Stimulated activated CD4-positive, alpha-beta T cell treated with anti-CD3 and anti-CD28 coated beads, Interleukin-1b, Interleukin-23, amount 100 ng/mL, for 48 hours (primary cell): ENCODE measurements at regions not wholly inside any gene's neighbourhood (a gene's known extent, or its start where the extent isn't known, plus 50 kb on each side); places are given as distances from the start of the nearest gene placed in this dataset.
"Not testable (repeated sequence)": the region's sequence is repeated elsewhere in the genome, so short reads cannot be mapped to it uniquely, and the experiment has no call there.

ENCODE experiments used
- DNase-seq: peaks from one replicate; pipeline ENCODE4 v3.0.0-alpha.2; 2020

DNA sequence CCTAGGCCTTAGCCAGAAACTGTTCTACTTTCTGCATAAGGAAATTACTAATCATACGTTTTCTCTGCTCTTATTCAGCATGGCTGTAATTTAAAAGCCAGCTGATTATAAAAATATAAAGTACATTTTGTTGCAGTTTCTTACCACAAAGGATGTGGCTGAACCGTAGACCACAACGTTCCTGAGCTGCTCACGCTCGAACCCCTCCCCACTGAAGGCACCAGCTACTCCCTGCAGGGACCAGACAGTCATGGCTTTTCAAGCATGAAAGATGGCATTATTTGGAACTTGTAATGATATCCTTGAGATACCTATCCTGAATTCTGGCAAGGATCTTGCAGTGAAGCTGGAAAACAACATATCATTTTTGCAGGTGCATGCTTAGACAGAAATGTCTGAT lies 91.8 kb upstream of the DMRT1 start:
- DNase-seq = peak; percentile 9

DNA sequence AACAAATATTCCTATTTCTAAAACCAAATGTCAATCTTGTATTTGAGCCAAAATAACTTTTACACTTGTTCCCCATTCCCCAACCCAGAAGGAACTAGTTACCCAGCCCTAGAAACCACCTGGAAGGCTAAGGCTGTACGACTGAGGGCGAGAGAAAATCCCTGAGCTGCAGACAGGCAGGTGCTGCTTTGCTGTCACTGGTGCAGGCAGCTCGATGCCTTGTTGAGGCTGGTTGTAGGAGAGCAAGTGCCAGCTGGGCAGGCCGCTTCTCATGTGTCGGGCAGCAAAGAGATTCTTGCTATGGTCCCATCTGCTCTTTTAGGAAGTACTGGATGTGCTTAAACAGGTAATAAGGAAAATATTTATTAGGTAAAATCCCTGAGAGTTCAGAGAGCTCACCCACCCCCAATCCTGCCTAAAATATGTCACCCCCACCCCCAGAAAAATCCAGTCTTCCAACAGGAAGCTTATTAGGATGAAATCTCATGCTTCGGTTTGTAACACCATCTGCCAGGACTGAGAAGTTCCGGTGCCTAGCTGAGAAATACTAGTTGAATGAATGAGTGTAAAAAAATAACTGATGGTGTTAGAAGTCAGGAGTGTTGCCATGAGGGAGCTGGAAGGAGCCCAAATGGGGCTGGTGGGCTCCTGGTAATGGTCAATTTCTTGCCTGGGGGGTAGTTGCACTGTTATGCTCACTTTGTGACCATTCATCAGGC lies 91.1 kb upstream of the DMRT1 start:
- DNase-seq = no peak

DNA sequence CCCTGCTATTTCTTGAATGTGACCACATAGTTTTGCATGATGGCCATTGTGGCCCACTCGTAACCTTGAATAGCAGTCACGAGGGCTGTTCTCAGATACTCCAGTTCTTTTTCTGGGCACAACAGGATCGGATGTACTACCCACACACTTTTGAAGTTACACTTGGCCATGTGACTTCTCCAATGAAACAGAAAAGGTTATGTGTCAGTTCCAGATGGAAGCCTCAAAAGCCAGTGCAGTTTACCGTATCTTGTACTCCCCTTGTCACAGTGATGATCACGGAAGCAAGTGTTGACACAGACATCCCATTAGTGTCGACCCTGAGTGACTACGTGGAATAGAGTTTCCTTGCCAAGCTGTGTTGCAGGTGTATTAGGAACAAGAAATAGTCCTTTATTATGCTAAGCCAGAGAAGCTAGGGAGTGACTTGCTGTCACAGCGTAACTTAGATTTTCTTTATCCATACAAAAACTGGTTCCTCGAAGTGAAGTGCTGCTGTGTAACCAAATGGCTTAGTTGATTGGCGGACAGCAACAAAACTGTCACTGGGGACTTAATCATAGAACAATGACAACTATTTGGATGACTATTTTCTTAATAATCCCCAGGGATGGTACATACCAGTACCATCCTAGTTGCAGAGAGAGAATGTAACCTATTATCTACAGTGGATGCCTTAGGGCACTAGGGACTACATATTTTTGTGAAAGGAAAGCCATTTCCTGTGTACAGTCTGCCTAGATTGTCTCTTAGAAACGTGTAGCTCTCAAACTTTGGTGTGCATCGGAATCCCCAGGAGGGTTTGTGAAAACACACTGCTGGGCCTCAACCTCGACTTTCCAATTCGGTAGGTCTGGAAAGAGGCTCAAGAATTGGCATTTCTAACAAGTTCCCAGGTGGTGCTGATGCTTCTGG lies 90.1 kb upstream of the DMRT1 start:
- no peak for DNase-seq

DNA sequence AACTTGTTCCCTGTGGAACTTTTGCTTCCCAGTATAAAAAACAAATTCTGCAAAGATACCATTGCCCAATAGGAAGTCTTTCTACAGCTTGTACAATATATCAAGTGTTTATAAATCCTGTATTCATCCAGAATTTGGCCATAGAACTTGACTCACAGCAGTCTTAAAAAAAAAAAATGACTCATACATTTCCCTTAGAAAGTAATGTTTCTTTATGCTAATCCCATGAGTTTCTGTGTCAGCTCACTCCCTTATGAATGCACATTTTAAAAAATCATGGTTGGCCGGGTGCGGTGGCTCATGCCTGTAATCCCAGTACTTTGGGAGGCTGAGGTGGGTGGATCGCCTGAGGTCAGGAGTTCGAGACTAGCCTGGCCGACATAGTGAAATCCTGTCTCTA lies 89.3 kb upstream of the DMRT1 start:
- DNase-seq = peak; percentile 8

DNA sequence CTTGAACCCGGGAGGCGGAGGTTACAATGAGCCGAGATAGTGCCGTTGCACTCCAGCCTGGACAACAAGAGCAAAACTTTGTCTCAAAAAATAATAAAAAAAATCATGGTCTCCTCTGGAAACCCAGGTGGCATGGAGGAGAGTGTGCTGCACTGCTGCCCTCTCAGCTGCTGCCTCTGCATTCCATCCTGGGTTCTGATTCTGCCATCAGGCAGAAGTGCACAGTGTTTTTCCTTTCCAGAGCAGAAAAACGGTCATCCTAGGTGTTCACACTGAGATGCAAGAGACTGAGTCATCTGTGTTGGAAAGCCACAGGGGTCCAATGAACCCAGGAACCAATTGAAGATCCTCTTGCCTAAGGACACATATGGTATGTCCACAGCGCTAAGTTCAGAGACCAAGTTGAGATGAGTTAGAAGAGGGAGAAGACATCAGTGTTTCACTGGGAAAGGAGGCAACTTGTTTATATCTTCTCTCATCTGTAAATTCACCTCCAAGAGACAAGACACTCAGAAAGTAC lies 88.8 kb upstream of the DMRT1 start:
- DNase-seq = no peak

DNA sequence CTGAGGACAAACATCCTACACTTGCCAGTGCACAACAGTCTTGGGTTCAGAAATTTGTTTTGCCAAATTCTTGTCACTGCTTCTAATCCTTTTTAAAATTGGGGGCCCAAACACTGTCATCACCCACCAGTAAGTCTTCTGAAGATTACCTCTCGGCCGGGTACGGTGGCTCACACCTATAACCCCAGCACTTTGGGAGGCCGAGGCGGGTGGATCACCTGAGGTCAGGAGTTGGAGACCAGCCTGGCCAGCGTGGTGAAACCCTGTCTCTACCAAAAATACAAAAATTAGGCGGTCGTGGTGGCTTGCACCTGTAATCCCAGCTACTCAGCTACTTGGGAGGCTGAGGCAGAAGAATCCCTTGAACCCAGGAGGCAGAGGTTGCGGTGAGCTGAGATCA lies 87.8 kb upstream of the DMRT1 start:
- DNase-seq = not testable (repeated sequence)

DNA sequence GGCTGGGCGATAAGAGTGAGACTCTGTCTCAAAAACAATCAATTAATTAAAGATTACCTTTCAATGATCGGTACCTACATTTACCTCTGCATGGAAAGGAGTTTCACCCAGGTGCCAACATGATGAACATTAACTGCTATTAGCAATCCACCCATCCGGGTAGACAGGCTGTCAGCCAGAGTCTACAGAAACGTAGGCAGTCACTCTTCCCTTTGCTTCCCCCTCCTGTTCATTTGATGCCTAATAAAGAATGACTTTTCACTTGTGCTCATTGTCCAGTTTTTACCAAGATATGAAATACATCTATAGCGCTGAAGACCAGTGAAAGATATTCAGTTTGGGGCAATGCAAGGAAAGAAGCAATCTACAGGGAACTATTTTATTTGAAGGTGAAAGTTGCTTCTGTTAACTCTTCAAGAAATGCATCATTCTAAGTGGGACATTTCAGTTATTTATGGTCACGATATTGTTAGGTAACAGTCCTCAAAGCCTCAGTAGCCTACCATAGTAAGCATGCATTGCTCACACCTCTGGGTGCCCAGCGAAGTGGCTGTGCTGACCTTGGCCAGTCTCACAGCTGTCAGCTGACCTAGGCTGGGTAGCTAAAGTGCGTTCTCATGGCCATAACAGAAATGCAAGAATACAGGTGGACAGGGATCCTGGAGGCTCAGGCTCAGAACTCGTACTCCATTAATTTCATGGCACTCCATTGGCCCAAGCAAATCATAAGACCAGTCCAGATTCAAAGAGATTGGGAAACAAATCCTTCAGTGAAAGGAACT lies 87.2 kb upstream of the DMRT1 start:
- no peak for DNase-seq

DNA sequence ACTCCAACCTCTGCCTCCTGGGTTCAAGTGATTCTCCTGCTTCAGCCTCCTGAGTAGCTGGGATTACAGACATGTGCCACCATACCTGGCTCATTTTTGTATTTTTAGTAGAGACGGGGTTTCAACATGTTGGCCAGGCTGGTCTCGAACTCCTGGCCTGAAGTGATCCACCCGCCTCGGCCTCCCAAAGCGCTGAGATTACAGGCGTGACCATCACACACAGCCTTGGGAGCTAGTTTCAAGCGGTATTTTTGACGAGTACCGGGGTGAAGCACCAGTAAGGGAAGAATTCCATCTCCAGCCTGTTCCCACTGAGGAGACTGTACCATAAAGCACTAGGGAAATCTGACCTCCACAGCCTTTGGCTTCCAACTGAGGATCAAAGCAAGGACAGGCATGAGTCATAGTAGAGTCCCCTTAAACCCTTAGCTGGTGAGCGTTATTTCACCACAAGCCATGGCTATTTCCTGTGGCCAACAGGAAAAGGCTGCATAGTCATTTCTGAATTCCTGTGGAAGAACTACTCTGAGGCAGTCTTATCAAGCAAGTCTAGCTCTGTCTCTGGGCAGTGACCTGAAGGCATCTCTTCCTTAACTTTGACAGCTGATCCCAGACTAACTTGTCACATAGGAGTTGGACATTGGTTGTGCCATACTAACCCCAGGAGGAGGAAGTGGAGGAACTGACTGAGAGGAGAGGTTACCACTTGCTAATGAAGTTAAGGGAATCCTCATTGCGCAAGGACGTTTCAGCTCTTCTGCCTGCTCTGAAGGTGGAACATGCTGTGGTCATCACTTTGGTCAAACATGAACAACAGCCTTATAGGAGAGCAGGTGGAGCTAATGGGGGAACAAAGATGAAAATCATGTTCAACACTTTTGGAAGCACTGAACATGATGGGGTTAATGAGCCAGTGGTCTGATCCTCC lies 85.8 kb upstream of the DMRT1 start:
- DNase-seq = no peak

DNA sequence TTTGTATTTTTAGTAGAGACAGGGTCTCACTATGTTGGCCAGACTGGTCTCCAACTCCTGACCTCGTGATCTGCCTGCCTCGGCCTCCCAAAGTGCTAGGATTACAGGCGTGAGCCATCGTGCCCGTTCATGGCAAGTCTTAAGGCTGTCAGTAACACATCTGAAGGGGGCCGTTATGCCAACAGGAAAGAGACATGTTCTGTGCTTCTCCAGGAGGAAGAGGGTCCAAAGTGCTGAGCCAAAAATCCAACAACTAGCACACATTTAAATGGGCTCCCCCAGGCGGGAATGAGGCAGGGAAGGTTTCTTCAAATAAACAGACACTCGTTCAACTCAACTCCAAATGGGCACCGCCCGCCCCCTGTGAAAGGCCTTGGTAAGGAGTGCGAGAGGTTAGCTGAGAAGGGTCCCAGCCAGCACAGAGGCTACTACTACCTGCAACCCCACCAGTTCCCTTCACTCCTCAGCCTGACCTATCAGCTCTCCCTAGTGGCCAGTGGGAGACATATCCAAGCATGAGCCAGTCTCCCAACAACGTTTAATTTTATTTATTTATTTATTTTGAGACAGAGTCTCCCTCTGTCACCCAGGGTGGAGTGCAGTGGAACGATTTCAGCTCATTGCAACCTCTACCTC lies 84.1 kb upstream of the DMRT1 start:
- DNase-seq = no peak

DNA sequence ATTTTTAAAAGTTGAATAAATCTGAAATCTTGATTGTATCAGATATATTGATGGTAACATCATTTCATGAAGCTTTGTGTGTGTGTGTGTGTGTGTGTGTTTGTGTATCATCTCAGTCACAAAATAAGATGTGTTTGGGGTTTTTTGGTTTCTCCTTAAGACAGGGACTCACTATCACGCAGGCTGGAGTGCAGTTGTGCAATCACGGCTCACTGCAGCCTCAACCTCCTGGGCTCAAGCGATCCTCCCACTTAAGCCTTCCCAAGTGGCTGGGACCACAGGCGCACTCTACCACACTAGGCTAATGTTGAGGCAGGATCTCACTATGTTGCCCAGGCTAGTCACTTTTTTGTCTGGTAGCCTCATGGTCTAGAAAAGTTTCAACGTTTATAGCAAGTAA lies 83.4 kb upstream of the DMRT1 start:
- no peak for DNase-seq

DNA sequence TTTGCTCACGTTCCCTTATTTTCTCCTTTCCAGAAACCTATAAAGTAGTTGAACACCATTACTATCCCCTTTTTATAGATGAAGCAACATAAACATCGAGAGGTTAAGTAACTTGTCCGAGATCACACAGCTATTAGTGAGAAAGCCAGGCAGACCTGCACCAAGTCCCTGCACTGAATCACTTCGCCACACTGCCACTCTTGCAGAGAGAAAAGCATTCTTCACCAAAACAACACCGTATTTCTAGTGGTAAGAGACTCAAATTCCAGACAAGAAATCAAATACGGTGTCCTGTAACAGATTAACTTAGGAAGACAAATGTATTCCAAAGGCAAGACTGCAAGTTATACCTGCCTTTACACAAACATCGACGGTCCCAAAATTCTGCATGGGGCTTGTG lies 82.0 kb upstream of the DMRT1 start:
- DNase-seq = no peak

DNA sequence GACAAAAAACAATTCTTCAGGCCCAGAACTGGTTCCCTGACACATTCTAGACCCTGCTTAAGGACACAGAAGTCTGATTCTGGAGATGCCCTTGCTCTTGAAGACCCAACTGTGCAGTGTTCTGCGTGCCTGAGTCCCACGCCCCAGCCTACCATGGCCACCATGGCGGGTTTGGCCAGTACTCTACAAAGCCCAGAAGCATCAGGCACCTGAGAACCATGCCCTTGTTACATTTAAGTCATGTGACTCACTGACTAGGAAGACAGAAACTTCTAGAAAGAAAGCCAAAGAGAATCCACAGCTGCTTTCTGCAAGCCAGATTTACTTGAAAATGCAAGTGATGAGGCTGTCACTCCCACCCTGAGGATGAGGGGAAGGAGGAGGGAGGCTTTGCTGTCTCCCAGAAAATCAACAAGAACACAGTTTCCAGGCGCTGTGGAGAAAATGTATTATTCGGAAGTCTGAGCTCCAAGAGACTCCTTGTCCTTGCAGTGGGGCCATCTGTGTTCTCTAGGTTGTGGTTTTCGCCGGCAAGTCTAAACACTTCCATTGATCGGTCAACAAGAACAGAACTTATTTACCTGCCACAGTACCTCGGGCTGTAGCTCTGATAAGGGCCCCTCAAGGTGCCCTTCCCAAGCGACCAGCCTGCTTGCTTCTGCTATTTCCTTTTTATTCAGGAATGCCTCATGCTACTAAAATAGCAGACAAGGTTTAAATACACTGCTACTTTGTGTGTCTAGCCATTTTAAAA lies 81.3 kb upstream of the DMRT1 start:
- no peak for DNase-seq

DNA sequence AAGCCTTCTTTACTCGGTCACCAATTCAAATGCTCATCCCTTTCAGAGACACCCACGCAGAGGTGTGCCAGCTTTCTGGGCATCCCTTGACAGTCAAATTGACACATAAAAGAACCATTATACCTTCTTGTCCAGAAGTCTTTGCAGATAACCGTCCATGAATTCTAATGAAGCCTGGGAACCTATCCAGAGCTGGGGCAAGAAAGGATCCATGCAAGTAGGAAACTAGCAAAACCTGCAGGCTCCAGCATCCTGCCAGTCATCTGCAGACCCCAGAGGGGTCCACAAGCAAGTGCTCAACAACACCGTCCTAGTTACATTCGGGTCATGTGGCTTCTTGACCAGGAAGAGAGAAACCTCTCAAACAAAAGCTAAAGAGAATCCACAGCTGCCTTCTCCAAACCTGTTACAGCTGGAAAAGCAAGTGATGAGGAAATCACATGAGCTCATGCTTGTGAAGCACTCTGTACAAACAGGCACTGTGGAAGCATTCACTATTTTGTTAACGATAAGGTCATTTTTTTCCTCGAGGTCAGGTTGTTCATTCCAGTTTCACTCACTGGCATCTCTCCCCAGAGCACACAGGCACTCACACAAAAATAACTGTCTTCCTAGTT lies 80.2 kb upstream of the DMRT1 start:
- no peak for DNase-seq

DNA sequence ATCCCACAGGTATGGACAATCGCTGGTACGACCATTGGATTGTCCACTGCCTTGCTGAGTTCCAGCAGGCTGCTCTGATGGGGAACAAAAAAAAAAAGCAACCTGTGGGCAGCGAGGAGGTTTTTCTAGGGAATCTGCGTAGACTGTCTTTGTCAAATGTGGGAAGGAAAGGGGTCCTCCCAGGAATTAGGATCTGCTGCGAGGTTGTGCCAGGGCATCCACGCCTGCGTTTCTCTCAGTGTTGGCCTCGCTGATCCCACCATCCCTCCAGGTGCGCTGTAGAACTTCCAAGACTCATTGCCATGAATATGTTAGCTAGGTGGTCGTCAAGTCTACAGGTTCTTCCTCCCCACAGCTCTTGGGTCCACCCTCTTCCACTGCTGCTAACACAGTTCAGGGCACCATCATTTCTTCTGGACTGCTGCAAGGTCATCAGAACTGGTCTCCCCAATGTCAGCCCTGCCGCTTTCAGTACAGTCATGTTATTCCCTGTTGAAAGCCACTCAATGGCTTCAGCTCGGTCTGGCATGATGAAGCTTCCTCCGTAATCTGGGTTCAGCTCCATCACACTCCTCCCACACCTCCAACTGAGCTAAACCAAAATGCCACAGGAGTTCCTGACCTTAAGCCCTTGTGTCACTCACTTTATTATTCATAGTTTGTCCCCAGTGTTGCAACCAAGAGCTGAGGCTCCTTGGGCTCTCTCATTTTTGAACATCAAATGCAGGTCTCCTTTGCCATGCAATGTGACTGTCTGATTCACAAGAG lies 79.5 kb upstream of the DMRT1 start:
- DNase-seq = no peak

DNA sequence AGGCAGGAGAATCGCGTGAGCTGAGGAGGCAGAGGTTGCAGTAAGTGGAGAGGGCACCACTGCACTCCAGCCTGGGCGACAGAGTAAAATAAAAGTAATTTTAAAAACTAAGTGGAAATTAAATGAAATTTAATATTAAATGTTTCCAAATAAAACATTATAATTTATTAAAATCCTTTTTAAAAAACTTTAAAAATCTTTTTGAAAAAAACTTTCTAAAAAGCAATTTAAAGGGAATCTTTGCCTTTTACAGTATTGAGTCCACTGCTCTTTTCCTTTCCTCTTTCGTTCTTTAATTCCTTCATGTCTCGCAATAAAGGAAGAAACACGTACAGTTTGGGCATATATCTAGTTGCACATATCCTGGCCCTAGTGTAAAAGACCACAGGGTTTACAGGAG lies 77.8 kb upstream of the DMRT1 start:
- DNase-seq = no peak

DNA sequence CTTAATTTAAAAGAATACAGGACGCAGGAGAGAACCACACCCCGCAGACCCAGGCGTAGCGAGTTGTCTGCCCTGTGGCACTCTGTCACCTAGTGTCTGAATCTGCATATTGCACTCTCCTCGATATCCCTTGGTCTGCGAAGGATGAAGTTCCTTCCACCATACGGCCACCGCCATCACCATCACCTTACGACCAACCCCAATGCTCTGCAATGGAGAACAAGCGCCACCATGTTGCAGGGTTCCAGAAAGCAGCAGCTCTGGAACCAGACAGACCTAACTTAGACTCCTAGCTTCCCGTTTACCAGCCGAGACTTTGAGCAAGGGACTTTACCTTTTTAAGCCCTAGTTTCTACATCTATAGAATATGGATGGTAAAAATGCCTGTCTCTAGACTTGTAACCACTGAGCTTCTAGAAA lies 77.4 kb upstream of the DMRT1 start:
- DNase-seq = peak; percentile 39

DNA sequence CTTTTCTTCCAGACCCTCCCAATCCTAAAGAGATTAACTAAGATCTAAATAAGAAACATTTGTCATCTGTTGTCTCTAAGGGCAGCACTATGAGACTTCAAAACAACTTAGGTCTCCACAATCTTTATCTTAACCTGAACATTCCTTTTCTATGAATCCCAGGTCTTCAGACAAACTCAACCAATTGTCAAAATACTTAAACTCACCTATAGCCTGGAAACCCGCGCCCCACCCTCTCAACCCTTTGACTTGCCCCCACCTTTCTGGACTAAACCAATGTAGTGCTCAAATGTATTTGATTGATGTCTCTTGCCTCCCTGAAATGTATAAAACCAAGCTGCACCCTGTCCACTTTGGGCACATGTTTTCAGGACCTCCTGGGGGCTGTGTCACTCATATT lies 76.5 kb upstream of the DMRT1 start:
- DNase-seq = no peak

DNA sequence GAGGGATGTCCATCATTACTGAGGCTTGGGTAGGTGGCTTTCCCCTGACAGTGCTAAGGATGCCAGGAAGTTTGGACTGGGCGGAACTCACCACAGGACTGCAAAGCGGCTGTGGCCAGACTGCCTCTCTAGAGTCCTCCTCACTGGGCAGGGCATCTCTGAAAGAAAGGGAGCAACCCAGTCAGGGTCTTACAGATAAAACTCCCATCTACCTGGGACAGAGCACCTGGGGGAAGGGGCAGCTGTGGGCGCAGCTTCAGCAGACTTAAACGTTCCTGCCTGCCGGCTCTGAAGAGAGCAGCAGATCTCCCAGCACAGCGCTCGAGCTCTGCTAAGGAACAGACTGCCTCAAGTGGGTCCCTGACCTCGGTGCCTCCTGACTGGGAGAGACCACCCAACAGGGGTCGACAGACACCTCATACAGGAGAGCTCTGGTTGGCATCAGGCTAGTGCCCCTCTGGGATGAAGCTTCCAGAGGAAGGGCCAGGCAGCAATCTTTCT lies 74.4 kb upstream of the DMRT1 start:
- DNase-seq = not testable (repeated sequence)

DNA sequence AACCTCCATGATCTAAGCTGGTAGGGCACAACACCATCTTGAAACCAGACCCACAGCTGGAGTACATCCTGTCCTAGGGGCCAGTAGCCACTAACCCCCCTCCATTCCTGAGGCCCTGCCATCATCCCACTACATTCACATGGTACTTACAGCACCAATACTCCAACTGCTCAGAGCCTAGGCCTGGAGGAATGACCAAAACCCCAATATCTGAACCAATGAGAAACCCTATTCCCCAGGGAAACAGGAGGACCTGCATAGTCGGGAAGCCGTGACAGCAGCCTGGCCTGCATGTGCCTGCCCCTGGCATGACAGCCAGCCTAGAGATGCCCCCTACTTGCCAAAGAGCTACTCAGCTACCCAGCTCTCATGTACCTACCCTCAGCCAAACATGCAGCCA lies 65.4 kb upstream of the DMRT1 start:
- DNase-seq = no peak
